GM12878 (cell line): ENCODE measurements at regions not wholly inside any gene's neighbourhood (a gene's known extent, or its start where the extent isn't known, plus 50 kb on each side); places are given as distances from the start of the nearest gene placed in this dataset.

Experiments used
- ATAC-seq: fragments of 200-7000 bp; cut with Tn5 transposase; 3 replicates; pipeline ENCODE4 v1.9.1; 2020; ENCODE audit warnings: mild to moderate bottlenecking, moderate library complexity
- BruUV-seq: library from RNA; stranded (reverse); fragments of 400-500 nt; replicated peaks from 2 replicates; lab custom pipeline; 2021; lab: Mats Ljungman, UMichigan
- CTCF ChIA-PET: fragments of 300-600 bp; sonication (Branson Sonifier 250); formaldehyde crosslinking; extraction: SDS; loops from one replicate; lab custom pipeline; 2021; ENCODE audit warnings: inconsistent platforms; lab: Yijun Ruan, JAX
- POLR2A ChIA-PET: fragments of 350-600 bp; formaldehyde crosslinking; extraction: SDS; loops from one replicate; lab custom pipeline; 2021; ENCODE audit warnings: inconsistent platforms; lab: Charles Lee
- RAD21 ChIA-PET: fragments of 300-600 bp; sonication (Branson Sonifier 250); formaldehyde crosslinking; loops from one replicate; lab custom pipeline; 2023; ENCODE audit warnings: antibody characterized with exemption; ENCODE audit not compliant: unreplicated experiment; lab: Charles Lee
- SMC1A ChIA-PET: fragments of 300-600 bp; sonication (Branson Sonifier 250); formaldehyde crosslinking; loops from one replicate; lab custom pipeline; 2023; ENCODE audit not compliant: unreplicated experiment, uncharacterized antibody; lab: Charles Lee
- DNase-seq: peaks from one replicate; pipeline ENCODE4 v3.0.0-alpha.2; 2011; ENCODE audit warnings: low read depth, low spot score
- FAIRE-seq: peaks from 3 replicates; lab custom pipeline; 2011; peaks lifted over from hg19 to GRCh38; lab: Jason Lieb, UNC
- H2AFZ ChIP-seq: 2 replicates; pipeline ENCODE4 v1.6.0; 2011; ENCODE audit warnings: low read depth, low read length, control low read depth; ENCODE audit not compliant: control insufficient read depth
- H3K27ac ChIP-seq: 2 replicates; pipeline ENCODE4 v1.5.1; 2011; ENCODE audit warnings: control low read depth; ENCODE audit not compliant: control insufficient read depth, insufficient read depth
- H3K27me3 ChIP-seq, 2 experiments: replicated peaks in 1 of 2; 2 replicates each; pipeline versions ENCODE4 v1.6.0 to v1.6.1; 2011; ENCODE audit warnings: low read length in 1 of 2; ENCODE audit not compliant: control insufficient read depth in 2 of 2, insufficient read depth in 2 of 2
- H3K36me3 ChIP-seq, 2 experiments: 2 replicates each; pipeline ENCODE4 v1.5.1; 2011; ENCODE audit warnings: low read length in 1 of 2; ENCODE audit not compliant: control insufficient read depth in 2 of 2, insufficient read depth in 2 of 2
- H3K4me1 ChIP-seq: 2 replicates; pipeline ENCODE4 v1.6.1; 2011; ENCODE audit warnings: mild to moderate bottlenecking, low read length, moderate library complexity, mixed read lengths; ENCODE audit not compliant: control insufficient read depth, insufficient read depth
- H3K4me2 ChIP-seq: 2 replicates; pipeline ENCODE4 v1.6.0; 2011; ENCODE audit warnings: control low read depth; ENCODE audit not compliant: control insufficient read depth, insufficient read depth
- H3K4me3 ChIP-seq: fragments of 200-600 bp; sonication (generic); 2 replicates; pipeline ENCODE4 v1.5.1; 2016
- H3K79me2 ChIP-seq: 2 replicates; pipeline ENCODE4 v1.6.0; 2011; ENCODE audit warnings: low read length; ENCODE audit not compliant: control insufficient read depth, insufficient read depth
- H3K9ac ChIP-seq: 2 replicates; pipeline ENCODE4 v1.8.0; 2011; ENCODE audit warnings: low read length, control low read depth, mixed read lengths; ENCODE audit not compliant: control insufficient read depth, insufficient read depth
- H3K9me3 ChIP-seq: replicated peaks from 3 replicates; pipeline ENCODE4 v1.5.1; 2011; ENCODE audit warnings: mild to moderate bottlenecking, low read length; ENCODE audit not compliant: control insufficient read depth, insufficient read depth
- H4K20me1 ChIP-seq: 2 replicates; pipeline ENCODE4 v1.6.0; 2011; ENCODE audit not compliant: control insufficient read depth, insufficient read depth
- ATF7 ChIP-seq: fragments of 450-650 bp; IDR thresholded peaks from 2 replicates; pipeline ENCODE4 v1.6.1; 2016; ENCODE audit warnings: low read depth, mild to moderate bottlenecking
- EED ChIP-seq: sonication (generic); IDR thresholded peaks from 2 replicates; pipeline ENCODE4 v1.6.1; 2016; ENCODE audit warnings: antibody characterized with exemption, low read depth
- GABPA ChIP-seq: IDR thresholded peaks from 2 replicates; pipeline ENCODE4 v1.6.1; 2014; ENCODE audit warnings: antibody characterized with exemption, low read depth, mild to moderate bottlenecking, inconsistent platforms
- GATAD2B ChIP-seq: fragments of 450-650 bp; conservative IDR thresholded peaks from 2 replicates; pipeline ENCODE4 v1.6.1; 2017; ENCODE audit warnings: low read depth, mild to moderate bottlenecking, moderate library complexity
- IRF5 ChIP-seq: fragments of 450-650 bp; IDR thresholded peaks from 2 replicates; pipeline ENCODE4 v1.6.1; 2017; ENCODE audit warnings: borderline replicate concordance
- MAX ChIP-seq: IDR thresholded peaks from 2 replicates; pipeline ENCODE4 v1.6.1; 2012; ENCODE audit warnings: low read depth, low read length, improper control_type of control experiment
- PAX8 ChIP-seq: fragments of 450-650 bp; IDR thresholded peaks from 2 replicates; pipeline ENCODE4 v1.6.1; 2017; ENCODE audit warnings: mild to moderate bottlenecking, moderate library complexity
- RFX5 ChIP-seq: IDR thresholded peaks from 2 replicates; pipeline ENCODE4 v1.6.1; 2011; ENCODE audit warnings: low read depth, low read length, improper control_type of control experiment
- TCF7 ChIP-seq: IDR thresholded peaks from 2 replicates; pipeline ENCODE4 v1.6.1; 2014; ENCODE audit warnings: antibody characterized with exemption, borderline replicate concordance
- YY1 ChIP-seq: IDR thresholded peaks from 2 replicates; pipeline ENCODE4 v1.6.1; 2011; ENCODE audit warnings: low read depth, mild to moderate bottlenecking, low read length
- WGBS: methylation state at CpG from one replicate; pipeline ENCODE4 v1.1.6; 2016; ENCODE audit warnings: low lambda C conversion rate; ENCODE audit not compliant: insufficient replicate concordance, insufficient coverage; ENCODE audit errors: missing lambda C conversion rate; 5-methylcytosine and 5-hydroxymethylcytosine counted together
- in situ Hi-C: fragments of 300-500 bp; cut with MboI; formaldehyde crosslinking; loops from 9 replicates; pipeline ENCODE4 v1.14.3; 2018; ENCODE audit warnings: mixed read lengths
- intact Hi-C: fragments of 100-400 bp; cut with micrococcal nuclease; formaldehyde crosslinking; loops from one replicate; pipeline ENCODE4 v1.14.2; 2022; ENCODE audit not compliant: unreplicated experiment
- TF ChIP-seq, protein P1 (sequence below), 3 experiments: IDR thresholded peaks in 2 of 3; conservative IDR thresholded peaks in 1 of 3; 2 replicates each; pipeline ENCODE4 v1.5.1; 2011; ENCODE audit warnings: low read depth in 3 of 3, low read length in 3 of 3, mild to moderate bottlenecking in 3 of 3, control low read depth in 2 of 3, moderate library complexity in 2 of 3, inconsistent platforms in 1 of 3, mixed read lengths in 1 of 3; ENCODE audit not compliant: control insufficient read depth in 2 of 3, insufficient read depth in 1 of 3; ENCODE audit errors: extremely low read depth in 1 of 3
- TF ChIP-seq, protein P2 (sequence below): IDR thresholded peaks from 2 replicates; pipeline ENCODE4 v1.6.1; 2012; ENCODE audit warnings: mild to moderate bottlenecking, low read depth, low read length

DNA sequence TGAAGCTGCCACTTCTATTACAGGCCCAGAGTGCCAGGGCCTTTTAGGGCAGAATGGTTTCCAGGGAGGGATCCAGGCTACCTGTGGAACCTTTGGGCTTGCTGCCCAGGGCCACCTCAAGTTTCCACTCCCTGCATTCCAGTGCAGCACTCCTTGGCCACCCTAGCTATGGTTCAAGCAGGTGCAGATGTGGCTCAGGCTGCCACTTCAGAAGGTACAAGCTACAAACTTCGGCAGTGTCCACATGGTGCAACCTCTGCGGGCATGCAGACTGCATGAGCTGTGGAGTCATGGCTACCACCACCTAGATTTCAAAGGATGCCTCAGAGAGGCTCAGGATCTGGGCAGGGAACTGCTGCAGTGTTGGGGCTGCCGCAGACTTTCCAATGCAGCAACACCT is 248.1 kb upstream of the UBE2E3 start:
- intact Hi-C loops (no loop called here), in situ Hi-C loops (no loop called here)
- DNase-seq (no peak), ATAC-seq (no peak), FAIRE-seq (no peak)
- Histone ChIP-seq H3K27me3 (no peaks in the 10 kb centered on the region), H3K9me3 (no peaks in the 10 kb centered on the region), H3K79me2 (no peaks in the 10 kb centered on the region), H2AFZ (no peak overlapping the region), H3K4me1 (no peaks in the 10 kb centered on the region), H3K4me2 (no peak overlapping the region), H4K20me1 (no peaks in the 10 kb centered on the region), H3K4me3 (no peak overlapping the region), H3K36me3 (no peaks in the 10 kb centered on the region), H3K9ac (no peak overlapping the region), H3K27ac (no peak overlapping the region)
- BruUV-seq: no TSS peak
- ChIA-PET RAD21 (no interaction called here), SMC1A (no interaction called here), CTCF (no interaction called here), POLR2A (no interaction called here)
- WGBS: 6% methylated on average over 3 of the region's 3 CpGs
- TF ChIP-seq MAX: no peak

DNA sequence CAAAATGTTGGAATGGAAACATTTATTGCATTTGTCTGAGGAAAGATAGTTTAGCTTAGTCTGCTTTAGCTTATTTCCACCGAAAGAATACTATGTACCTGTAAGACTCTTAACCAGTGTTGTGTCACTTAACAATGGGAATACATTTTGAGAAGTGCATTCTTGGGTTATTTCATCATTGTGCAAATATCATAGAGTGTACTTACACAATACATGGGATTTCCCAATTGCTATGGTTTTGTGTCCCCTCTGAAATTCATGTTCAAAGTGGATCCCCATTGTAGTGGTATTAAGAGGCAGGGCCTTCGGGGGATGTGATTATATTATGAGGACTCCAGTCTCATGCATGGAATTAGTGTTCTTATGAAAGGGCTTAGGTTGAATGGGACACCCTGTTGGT is 249.4 kb upstream of the UBE2E3 start:
- no TSS peak for BruUV-seq
- SMC1A ChIA-PET: no interaction called here
- 29% methylated on average over 2 of the region's 2 CpGs for WGBS
- TF ChIP-seq GATAD2B (no peak), YY1 (no peak), GABPA (no peak), TCF7 (no peak), IRF5 (no peak), RFX5 (no peak), EED (no peak), ATF7 (no peak), PAX8 (no peak)
- TF ChIP-seq, protein P1, sequence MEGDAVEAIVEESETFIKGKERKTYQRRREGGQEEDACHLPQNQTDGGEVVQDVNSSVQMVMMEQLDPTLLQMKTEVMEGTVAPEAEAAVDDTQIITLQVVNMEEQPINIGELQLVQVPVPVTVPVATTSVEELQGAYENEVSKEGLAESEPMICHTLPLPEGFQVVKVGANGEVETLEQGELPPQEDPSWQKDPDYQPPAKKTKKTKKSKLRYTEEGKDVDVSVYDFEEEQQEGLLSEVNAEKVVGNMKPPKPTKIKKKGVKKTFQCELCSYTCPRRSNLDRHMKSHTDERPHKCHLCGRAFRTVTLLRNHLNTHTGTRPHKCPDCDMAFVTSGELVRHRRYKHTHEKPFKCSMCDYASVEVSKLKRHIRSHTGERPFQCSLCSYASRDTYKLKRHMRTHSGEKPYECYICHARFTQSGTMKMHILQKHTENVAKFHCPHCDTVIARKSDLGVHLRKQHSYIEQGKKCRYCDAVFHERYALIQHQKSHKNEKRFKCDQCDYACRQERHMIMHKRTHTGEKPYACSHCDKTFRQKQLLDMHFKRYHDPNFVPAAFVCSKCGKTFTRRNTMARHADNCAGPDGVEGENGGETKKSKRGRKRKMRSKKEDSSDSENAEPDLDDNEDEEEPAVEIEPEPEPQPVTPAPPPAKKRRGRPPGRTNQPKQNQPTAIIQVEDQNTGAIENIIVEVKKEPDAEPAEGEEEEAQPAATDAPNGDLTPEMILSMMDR (IDR thresholded peaks at IDR 0.05 in 2 of 3, conservative IDR thresholded peaks at IDR 0.05 in 1 of 3; ENCODE audit: control insufficient read depth in 2 of 3, extremely low read depth in 1 of 3, insufficient read depth in 1 of 3, low read depth in 3 of 3, low read length in 3 of 3): no peak
- TF ChIP-seq, protein P2, sequence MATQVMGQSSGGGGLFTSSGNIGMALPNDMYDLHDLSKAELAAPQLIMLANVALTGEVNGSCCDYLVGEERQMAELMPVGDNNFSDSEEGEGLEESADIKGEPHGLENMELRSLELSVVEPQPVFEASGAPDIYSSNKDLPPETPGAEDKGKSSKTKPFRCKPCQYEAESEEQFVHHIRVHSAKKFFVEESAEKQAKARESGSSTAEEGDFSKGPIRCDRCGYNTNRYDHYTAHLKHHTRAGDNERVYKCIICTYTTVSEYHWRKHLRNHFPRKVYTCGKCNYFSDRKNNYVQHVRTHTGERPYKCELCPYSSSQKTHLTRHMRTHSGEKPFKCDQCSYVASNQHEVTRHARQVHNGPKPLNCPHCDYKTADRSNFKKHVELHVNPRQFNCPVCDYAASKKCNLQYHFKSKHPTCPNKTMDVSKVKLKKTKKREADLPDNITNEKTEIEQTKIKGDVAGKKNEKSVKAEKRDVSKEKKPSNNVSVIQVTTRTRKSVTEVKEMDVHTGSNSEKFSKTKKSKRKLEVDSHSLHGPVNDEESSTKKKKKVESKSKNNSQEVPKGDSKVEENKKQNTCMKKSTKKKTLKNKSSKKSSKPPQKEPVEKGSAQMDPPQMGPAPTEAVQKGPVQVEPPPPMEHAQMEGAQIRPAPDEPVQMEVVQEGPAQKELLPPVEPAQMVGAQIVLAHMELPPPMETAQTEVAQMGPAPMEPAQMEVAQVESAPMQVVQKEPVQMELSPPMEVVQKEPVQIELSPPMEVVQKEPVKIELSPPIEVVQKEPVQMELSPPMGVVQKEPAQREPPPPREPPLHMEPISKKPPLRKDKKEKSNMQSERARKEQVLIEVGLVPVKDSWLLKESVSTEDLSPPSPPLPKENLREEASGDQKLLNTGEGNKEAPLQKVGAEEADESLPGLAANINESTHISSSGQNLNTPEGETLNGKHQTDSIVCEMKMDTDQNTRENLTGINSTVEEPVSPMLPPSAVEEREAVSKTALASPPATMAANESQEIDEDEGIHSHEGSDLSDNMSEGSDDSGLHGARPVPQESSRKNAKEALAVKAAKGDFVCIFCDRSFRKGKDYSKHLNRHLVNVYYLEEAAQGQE: no peak

More for the DNA sequence above, 249.4 kb upstream of the UBE2E3 start:
- H3K36me3 ChIP-seq: no peaks in the 10 kb centered on the region
- H3K9ac ChIP-seq: no peak overlapping the region
- DNase-seq: no peak
- no peak overlapping the region for H3K4me3 ChIP-seq
- ChIA-PET POLR2A (no interaction called here), CTCF (no interaction called here), RAD21 (interaction anchor here (1.3 kb wide), 1 partner anchor 328 kb away, joined by 3 read pairs; no protein-coding TSS in a partner anchor)
- ATAC-seq: no peak
- no peak for FAIRE-seq
- H2AFZ ChIP-seq: no peak overlapping the region
- in situ Hi-C loops: no loop called here
- H3K27me3 ChIP-seq: no peaks in the 10 kb centered on the region
- H3K9me3 ChIP-seq: no peaks in the 10 kb centered on the region
- H3K4me2 ChIP-seq: no peak overlapping the region
- H3K79me2 ChIP-seq: no peaks in the 10 kb centered on the region
- no peaks in the 10 kb centered on the region for H4K20me1 ChIP-seq
- intact Hi-C loops: no loop called here
- H3K27ac ChIP-seq: no peak overlapping the region
- H3K4me1 ChIP-seq: no peaks in the 10 kb centered on the region
